SK-N-SH treated with all-trans-retinoic acid at 6 μM for 48 hours (cell line): ENCODE measurements at regions not wholly inside any gene's neighbourhood (a gene's known extent, or its start where the extent isn't known, plus 50 kb on each side); places are given as distances from the start of the nearest gene placed in this dataset.

Experiments used
- ATAC-seq: fragments of 200-7000 bp; cut with Tn5 transposase; 3 replicates; pipeline ENCODE4 v1.9.1; 2020; ENCODE audit warnings: mild to moderate bottlenecking, moderate library complexity
- ARNTL ChIP-seq: fragments of 450-650 bp; formaldehyde crosslinking; IDR thresholded peaks from 2 replicates; pipeline ENCODE4 v1.5.0; 2020; ENCODE audit warnings: low read depth, mild to moderate bottlenecking, moderate library complexity, borderline replicate concordance
- BACH2 ChIP-seq: fragments of 250-450 bp; sonication (Bioruptor Pico); IDR thresholded peaks from 2 replicates; pipeline ENCODE4 v1.9.0; 2021; ENCODE audit warnings: mild to moderate bottlenecking, borderline replicate concordance
- CSDC2 ChIP-seq: fragments of 250-450 bp; sonication (Bioruptor Pico); IDR thresholded peaks from 2 replicates; pipeline ENCODE4 v1.5.0; 2020; ENCODE audit warnings: mild to moderate bottlenecking, moderate library complexity
- ESRRG ChIP-seq: fragments of 250-450 bp; sonication (Bioruptor Pico); IDR thresholded peaks from 2 replicates; pipeline ENCODE4 v1.6.1; 2021; ENCODE audit warnings: mild to moderate bottlenecking
- ISL1 ChIP-seq: fragments of 250-450 bp; sonication (Bioruptor Pico); IDR thresholded peaks from 2 replicates; pipeline ENCODE4 v2.1.2; 2022; ENCODE audit warnings: mild to moderate bottlenecking, moderate library complexity
- OSR1 ChIP-seq: fragments of 250-450 bp; sonication (Bioruptor Pico); IDR thresholded peaks from 2 replicates; pipeline ENCODE4 v1.8.0; 2022; ENCODE audit warnings: moderate library complexity, mild to moderate bottlenecking, inconsistent platforms
- PPARA ChIP-seq: fragments of 250-450 bp; sonication (Bioruptor Pico); IDR thresholded peaks from 2 replicates; pipeline ENCODE4 v1.5.0; 2020; ENCODE audit warnings: mild to moderate bottlenecking, borderline replicate concordance
- RARB ChIP-seq: fragments of 250-450 bp; sonication (Bioruptor Pico); IDR thresholded peaks from 2 replicates; pipeline ENCODE4 v1.8.0; 2021; ENCODE audit warnings: mild to moderate bottlenecking, moderate library complexity
- SNAI2 ChIP-seq: fragments of 250-450 bp; sonication (Bioruptor Pico); IDR thresholded peaks from 2 replicates; pipeline ENCODE4 v1.5.0; 2020; ENCODE audit warnings: mild to moderate bottlenecking, moderate library complexity
- TCF4 ChIP-seq: fragments of 250-450 bp; sonication (Bioruptor Pico); IDR thresholded peaks from 2 replicates; pipeline ENCODE4 v1.8.0; 2021; ENCODE audit warnings: mild to moderate bottlenecking, moderate library complexity, borderline replicate concordance
- TOX ChIP-seq: fragments of 250-450 bp; sonication (Bioruptor Pico); IDR thresholded peaks from 2 replicates; pipeline ENCODE4 v1.8.0; 2021; ENCODE audit warnings: mild to moderate bottlenecking, moderate library complexity, borderline replicate concordance
- ZC3H10 ChIP-seq: fragments of 250-450 bp; sonication (Bioruptor Pico); IDR thresholded peaks from 2 replicates; pipeline ENCODE4 v1.5.1; 2021; ENCODE audit warnings: mild to moderate bottlenecking, moderate library complexity
- ZFP3 ChIP-seq: fragments of 250-450 bp; sonication (Bioruptor Pico); IDR thresholded peaks from 2 replicates; pipeline ENCODE4 v1.5.0; 2020; ENCODE audit warnings: mild to moderate bottlenecking, moderate library complexity
- ZFP30 ChIP-seq: fragments of 450-650 bp; formaldehyde crosslinking; IDR thresholded peaks from 2 replicates; pipeline ENCODE4 v1.5.0; 2022; ENCODE audit warnings: mild to moderate bottlenecking, moderate library complexity
- ZNF565 ChIP-seq: fragments of 450-650 bp; formaldehyde crosslinking; conservative IDR thresholded peaks from 2 replicates; pipeline ENCODE4 v1.5.0; 2020; ENCODE audit warnings: low read depth, mild to moderate bottlenecking, moderate library complexity
- ZNF70 ChIP-seq: fragments of 450-650 bp; formaldehyde crosslinking; IDR thresholded peaks from 2 replicates; pipeline ENCODE4 v1.5.0; 2020; ENCODE audit warnings: mild to moderate bottlenecking, moderate library complexity
- ZNF8 ChIP-seq: fragments of 450-650 bp; formaldehyde crosslinking; IDR thresholded peaks from 2 replicates; pipeline ENCODE4 v1.5.0; 2020; ENCODE audit warnings: mild to moderate bottlenecking, moderate library complexity
- TF ChIP-seq, protein P1 (sequence below): fragments of 250-450 bp; sonication (Bioruptor Pico); IDR thresholded peaks from 2 replicates; pipeline ENCODE4 v1.5.1; 2021; ENCODE audit warnings: mild to moderate bottlenecking, moderate library complexity
- TF ChIP-seq, protein P2 (sequence below): fragments of 250-450 bp; sonication (Bioruptor Pico); IDR thresholded peaks from 2 replicates; pipeline ENCODE4 v1.8.0; 2021; ENCODE audit warnings: low read depth, mild to moderate bottlenecking, moderate library complexity, borderline replicate concordance
- TF ChIP-seq, protein P3 (sequence below): fragments of 250-450 bp; sonication (Bioruptor Pico); IDR thresholded peaks from 2 replicates; pipeline ENCODE4 v1.5.0; 2020; ENCODE audit warnings: mild to moderate bottlenecking, moderate library complexity
- TF ChIP-seq, protein P4 (sequence below): fragments of 250-450 bp; sonication (Bioruptor Pico); IDR thresholded peaks from 2 replicates; pipeline ENCODE4 v1.8.0; 2020; ENCODE audit warnings: mild to moderate bottlenecking, moderate library complexity, borderline replicate concordance
- TF ChIP-seq, protein P5 (sequence below): fragments of 250-450 bp; sonication (Bioruptor Pico); IDR thresholded peaks from 2 replicates; pipeline ENCODE4 v1.5.1; 2020; ENCODE audit warnings: low read depth, mild to moderate bottlenecking, moderate library complexity

DNA sequence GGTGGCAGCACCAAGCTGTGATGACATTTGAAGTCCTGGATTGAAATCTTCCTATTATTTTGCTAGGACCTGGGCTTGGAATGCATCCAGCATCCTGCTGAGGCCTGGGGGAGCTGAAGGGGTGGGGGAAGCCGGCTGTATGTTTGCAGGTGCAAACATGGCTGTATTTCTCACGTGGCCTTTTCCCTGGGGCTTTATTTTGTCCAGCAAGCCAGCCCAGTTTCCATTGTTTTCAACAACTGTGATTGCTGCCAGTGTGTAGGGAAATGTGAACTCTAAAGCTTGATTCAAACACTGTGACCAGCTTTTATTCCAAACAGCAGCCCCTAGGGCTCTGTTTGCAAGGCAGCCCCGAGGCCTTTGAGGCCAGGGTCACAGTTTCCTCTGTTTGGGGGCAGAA lies 683.0 kb downstream of the DHX35 start (continued):
- TF ChIP-seq, protein P1, sequence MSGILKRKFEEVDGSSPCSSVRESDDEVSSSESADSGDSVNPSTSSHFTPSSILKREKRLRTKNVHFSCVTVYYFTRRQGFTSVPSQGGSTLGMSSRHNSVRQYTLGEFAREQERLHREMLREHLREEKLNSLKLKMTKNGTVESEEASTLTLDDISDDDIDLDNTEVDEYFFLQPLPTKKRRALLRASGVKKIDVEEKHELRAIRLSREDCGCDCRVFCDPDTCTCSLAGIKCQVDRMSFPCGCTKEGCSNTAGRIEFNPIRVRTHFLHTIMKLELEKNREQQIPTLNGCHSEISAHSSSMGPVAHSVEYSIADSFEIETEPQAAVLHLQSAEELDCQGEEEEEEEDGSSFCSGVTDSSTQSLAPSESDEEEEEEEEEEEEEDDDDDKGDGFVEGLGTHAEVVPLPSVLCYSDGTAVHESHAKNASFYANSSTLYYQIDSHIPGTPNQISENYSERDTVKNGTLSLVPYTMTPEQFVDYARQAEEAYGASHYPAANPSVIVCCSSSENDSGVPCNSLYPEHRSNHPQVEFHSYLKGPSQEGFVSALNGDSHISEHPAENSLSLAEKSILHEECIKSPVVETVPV (CRISPR knock-in tag), result no peak
- no peak for TF ChIP-seq OSR1 (CRISPR knock-in tag)

DNA sequence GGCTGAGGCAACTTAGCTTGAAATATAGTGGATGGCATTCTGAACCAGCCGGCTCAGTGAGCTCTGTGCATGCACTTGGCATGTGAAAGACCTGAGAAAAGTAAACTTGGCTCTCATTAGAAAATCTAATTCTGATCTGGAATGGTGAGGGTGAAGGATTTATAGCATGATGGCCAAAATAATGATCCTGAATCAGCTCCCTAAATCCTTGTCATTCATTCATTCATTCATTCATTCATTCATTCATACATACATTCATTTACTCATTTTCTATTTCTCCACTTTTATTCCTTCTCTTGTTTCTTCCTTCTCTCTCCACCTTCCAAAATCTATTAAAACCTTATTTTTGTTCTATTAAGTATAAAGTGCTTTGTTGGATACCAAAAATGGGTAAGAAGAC lies 681.1 kb downstream of the DHX35 start:
- ATAC-seq, result no peak

DNA sequence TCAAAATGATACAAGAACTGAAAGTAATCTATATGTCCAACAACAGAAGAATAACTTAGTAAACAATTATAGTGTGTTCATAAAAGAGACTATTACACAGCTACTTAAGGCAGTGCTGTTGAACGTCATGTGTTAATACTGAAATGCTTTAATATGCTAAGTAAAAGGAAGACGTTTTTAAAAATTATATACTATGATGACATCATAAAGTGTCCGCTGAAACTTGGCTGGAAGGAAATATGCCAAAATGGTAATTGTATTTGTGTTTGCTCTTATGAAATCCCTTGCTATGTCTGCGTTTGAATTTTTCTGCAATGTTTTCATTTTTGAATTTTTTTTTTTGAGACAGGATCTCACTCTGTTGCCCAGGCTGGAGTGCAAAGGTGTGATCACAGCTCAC lies 679.3 kb downstream of the DHX35 start:
- ATAC-seq, result no peak
- TF ChIP-seq ZNF70 (CRISPR knock-in tag) (no peak), TCF4 (CRISPR knock-in tag) (no peak), BACH2 (no peak), ZNF565 (CRISPR knock-in tag) (no peak), ARNTL (no peak), ESRRG (CRISPR knock-in tag) (no peak), ZC3H10 (CRISPR knock-in tag) (no peak), ZFP3 (CRISPR knock-in tag) (no peak), TOX (CRISPR knock-in tag) (no peak)
- TF ChIP-seq, protein P2, sequence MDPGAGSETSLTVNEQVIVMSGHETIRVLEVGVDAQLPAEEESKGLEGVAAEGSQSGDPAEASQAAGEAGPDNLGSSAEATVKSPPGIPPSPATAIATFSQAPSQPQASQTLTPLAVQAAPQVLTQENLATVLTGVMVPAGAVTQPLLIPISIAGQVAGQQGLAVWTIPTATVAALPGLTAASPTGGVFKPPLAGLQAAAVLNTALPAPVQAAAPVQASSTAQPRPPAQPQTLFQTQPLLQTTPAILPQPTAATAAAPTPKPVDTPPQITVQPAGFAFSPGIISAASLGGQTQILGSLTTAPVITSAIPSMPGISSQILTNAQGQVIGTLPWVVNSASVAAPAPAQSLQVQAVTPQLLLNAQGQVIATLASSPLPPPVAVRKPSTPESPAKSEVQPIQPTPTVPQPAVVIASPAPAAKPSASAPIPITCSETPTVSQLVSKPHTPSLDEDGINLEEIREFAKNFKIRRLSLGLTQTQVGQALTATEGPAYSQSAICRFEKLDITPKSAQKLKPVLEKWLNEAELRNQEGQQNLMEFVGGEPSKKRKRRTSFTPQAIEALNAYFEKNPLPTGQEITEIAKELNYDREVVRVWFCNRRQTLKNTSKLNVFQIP (CRISPR knock-in tag), result no peak
- TF ChIP-seq, all 23 proteins: peak for 0

More for the DNA sequence above, 681.1 kb downstream of the DHX35 start:
- TF ChIP-seq, protein P2 (CRISPR knock-in tag), result no peak
- TF ChIP-seq, protein P3, sequence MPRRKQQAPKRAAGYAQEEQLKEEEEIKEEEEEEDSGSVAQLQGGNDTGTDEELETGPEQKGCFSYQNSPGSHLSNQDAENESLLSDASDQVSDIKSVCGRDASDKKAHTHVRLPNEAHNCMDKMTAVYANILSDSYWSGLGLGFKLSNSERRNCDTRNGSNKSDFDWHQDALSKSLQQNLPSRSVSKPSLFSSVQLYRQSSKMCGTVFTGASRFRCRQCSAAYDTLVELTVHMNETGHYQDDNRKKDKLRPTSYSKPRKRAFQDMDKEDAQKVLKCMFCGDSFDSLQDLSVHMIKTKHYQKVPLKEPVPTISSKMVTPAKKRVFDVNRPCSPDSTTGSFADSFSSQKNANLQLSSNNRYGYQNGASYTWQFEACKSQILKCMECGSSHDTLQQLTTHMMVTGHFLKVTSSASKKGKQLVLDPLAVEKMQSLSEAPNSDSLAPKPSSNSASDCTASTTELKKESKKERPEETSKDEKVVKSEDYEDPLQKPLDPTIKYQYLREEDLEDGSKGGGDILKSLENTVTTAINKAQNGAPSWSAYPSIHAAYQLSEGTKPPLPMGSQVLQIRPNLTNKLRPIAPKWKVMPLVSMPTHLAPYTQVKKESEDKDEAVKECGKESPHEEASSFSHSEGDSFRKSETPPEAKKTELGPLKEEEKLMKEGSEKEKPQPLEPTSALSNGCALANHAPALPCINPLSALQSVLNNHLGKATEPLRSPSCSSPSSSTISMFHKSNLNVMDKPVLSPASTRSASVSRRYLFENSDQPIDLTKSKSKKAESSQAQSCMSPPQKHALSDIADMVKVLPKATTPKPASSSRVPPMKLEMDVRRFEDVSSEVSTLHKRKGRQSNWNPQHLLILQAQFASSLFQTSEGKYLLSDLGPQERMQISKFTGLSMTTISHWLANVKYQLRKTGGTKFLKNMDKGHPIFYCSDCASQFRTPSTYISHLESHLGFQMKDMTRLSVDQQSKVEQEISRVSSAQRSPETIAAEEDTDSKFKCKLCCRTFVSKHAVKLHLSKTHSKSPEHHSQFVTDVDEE (CRISPR knock-in tag), result no peak
- TF ChIP-seq ZNF70 (CRISPR knock-in tag) (no peak), TCF4 (CRISPR knock-in tag) (no peak), TOX (CRISPR knock-in tag) (no peak), RARB (no peak), ZFP30 (CRISPR knock-in tag) (no peak), ISL1 (CRISPR knock-in tag) (no peak), ZC3H10 (CRISPR knock-in tag) (no peak), SNAI2 (CRISPR knock-in tag) (no peak), PPARA (CRISPR knock-in tag) (no peak), CSDC2 (no peak)

DNA sequence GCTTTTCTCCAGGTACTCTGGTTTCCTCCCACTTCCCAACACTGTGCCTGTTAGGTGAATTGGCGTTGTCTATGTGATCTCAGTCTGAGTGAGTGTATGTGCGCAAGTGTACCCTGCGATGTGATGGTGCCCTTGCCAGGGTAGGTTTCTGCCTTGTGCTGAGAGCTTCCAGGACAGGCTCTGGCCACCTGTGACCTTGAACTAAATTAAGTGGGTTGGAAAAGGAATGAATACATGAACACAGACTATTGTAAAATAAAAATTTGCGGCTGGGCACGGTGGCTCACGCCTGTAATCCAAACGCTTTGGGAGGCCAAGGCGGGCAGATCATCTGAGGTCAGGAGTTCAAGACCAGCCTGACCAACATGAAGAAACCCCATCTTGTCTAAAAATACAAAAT lies 678.0 kb downstream of the DHX35 start:
- TF ChIP-seq ZNF8 (no peak), SNAI2 (CRISPR knock-in tag) (no peak), TOX (CRISPR knock-in tag) (no peak), TCF4 (CRISPR knock-in tag) (no peak), ESRRG (CRISPR knock-in tag) (no peak), ZNF70 (CRISPR knock-in tag) (no peak), BACH2 (no peak), ARNTL (no peak), PPARA (CRISPR knock-in tag) (no peak), RARB (no peak), ZFP30 (CRISPR knock-in tag) (no peak)
- TF ChIP-seq, protein P3 (CRISPR knock-in tag), result no peak
- TF ChIP-seq, protein P4, sequence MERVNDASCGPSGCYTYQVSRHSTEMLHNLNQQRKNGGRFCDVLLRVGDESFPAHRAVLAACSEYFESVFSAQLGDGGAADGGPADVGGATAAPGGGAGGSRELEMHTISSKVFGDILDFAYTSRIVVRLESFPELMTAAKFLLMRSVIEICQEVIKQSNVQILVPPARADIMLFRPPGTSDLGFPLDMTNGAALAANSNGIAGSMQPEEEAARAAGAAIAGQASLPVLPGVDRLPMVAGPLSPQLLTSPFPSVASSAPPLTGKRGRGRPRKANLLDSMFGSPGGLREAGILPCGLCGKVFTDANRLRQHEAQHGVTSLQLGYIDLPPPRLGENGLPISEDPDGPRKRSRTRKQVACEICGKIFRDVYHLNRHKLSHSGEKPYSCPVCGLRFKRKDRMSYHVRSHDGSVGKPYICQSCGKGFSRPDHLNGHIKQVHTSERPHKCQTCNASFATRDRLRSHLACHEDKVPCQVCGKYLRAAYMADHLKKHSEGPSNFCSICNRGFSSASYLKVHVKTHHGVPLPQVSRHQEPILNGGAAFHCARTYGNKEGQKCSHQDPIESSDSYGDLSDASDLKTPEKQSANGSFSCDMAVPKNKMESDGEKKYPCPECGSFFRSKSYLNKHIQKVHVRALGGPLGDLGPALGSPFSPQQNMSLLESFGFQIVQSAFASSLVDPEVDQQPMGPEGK (CRISPR knock-in tag), result no peak
- TF ChIP-seq, protein P5, sequence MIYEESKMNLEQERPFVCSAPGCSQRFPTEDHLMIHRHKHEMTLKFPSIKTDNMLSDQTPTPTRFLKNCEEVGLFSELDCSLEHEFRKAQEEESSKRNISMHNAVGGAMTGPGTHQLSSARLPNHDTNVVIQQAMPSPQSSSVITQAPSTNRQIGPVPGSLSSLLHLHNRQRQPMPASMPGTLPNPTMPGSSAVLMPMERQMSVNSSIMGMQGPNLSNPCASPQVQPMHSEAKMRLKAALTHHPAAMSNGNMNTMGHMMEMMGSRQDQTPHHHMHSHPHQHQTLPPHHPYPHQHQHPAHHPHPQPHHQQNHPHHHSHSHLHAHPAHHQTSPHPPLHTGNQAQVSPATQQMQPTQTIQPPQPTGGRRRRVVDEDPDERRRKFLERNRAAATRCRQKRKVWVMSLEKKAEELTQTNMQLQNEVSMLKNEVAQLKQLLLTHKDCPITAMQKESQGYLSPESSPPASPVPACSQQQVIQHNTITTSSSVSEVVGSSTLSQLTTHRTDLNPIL, result no peak
- TF ChIP-seq, all 23 proteins: peak for 0
- ATAC-seq, result no peak
